Peyer's patch (tissue), 4 donors: ENCODE measurements at regions not wholly inside any gene's neighbourhood (a gene's known extent, or its start where the extent isn't known, plus 50 kb on each side); places are given as distances from the start of the nearest gene placed in this dataset.

Experiments
- CTCF ChIP-seq, 6 experiments: fragments of 450-650 bp in 4 of 6; fragments of 200-600 bp in 2 of 6; sonication (generic) in 1 of 6; IDR thresholded peaks; one replicate each; pipeline ENCODE4 v1.5.1; 2017 to 2019; ENCODE audit warnings: antibody characterized with exemption in 6 of 6, mild to moderate bottlenecking in 3 of 6, moderate library complexity in 1 of 6
- POLR2A ChIP-seq, 2 donors: fragments of 450-650 bp; IDR thresholded peaks; one replicate each; pipeline ENCODE4 v1.5.1; 2017; ENCODE audit warnings: antibody characterized with exemption in 2 of 2, mild to moderate bottlenecking in 2 of 2, moderate library complexity in 2 of 2

GRCh38 chr10:129272866-129273650 is 194.0 kb upstream of the MGMT start:
- TF ChIP-seq POLR2A (IDR thresholded peaks at IDR 0.05) (no peak), CTCF (IDR thresholded peaks at IDR 0.05) (no peak)
